HepG2 (cell line): ENCODE measurements at regions not wholly inside any gene's neighbourhood (a gene's known extent, or its start where the extent isn't known, plus 50 kb on each side); places are given as distances from the start of the nearest gene placed in this dataset.
A peak's percentile ranks its signal among the peaks of the same experiment; 100 is the strongest.

ENCODE experiments used
- ARID3A ChIP-seq: IDR thresholded peaks from 2 replicates; pipeline ENCODE4 v1.6.1; 2012; ENCODE audit warnings: low read depth, low read length, improper control_type of control experiment
- ARNTL ChIP-seq: sonication (generic); formaldehyde crosslinking; IDR thresholded peaks from 2 replicates; pipeline ENCODE4 v1.4.0; 2020; ENCODE audit warnings: mild to moderate bottlenecking, missing genetic modification reagents
- BCL6 ChIP-seq: IDR thresholded peaks from 2 replicates; pipeline ENCODE4 v1.6.1; 2016; ENCODE audit warnings: missing genetic modification reagents, missing compliant biosample characterization
- FOSL1 ChIP-seq: sonication (generic); formaldehyde crosslinking; IDR thresholded peaks from 2 replicates; pipeline ENCODE4 v1.9.0; 2021; ENCODE audit warnings: missing genetic modification reagents, borderline replicate concordance
- GMEB2 ChIP-seq: IDR thresholded peaks from 2 replicates; pipeline ENCODE4 v1.6.1; 2016; ENCODE audit warnings: missing biosample characterization, missing genetic modification reagents, low read depth
- MEIS1 ChIP-seq: sonication (generic); formaldehyde crosslinking; IDR thresholded peaks from 2 replicates; pipeline ENCODE4 v1.9.0; 2021; ENCODE audit warnings: mild to moderate bottlenecking, missing genetic modification reagents, moderate library complexity, borderline replicate concordance
- PAXIP1 ChIP-seq: sonication (generic); formaldehyde crosslinking; conservative IDR thresholded peaks from 2 replicates; pipeline ENCODE4 v1.4.0; 2020; ENCODE audit warnings: mild to moderate bottlenecking, missing genetic modification reagents, moderate library complexity
- RERE ChIP-seq: IDR thresholded peaks from 2 replicates; pipeline ENCODE4 v1.6.1; 2016; ENCODE audit warnings: low read depth, missing genetic modification reagents, missing compliant biosample characterization
- RXRB ChIP-seq: IDR thresholded peaks from 2 replicates; pipeline ENCODE4 v1.6.1; 2016; ENCODE audit warnings: borderline replicate concordance, missing genetic modification reagents, missing compliant biosample characterization
- TCF7L2 ChIP-seq: IDR thresholded peaks from 2 replicates; pipeline ENCODE4 v1.6.1; 2011; ENCODE audit warnings: mild to moderate bottlenecking, low read depth, low read length, moderate library complexity

- TF ChIP-seq ARID3A (peak; percentile 47; the same call in 1 of the 2 replicates), PAXIP1 (CRISPR knock-in tag) (peak; percentile 94), ARNTL (peak; percentile 82), TCF7L2 (peak; percentile 55), GMEB2 (CRISPR knock-in tag) (no peak), BCL6 (peak; percentile 68), FOSL1 (CRISPR knock-in tag) (peak; percentile 90), MEIS1 (0 out of 2 replicates have a peak, but pooled peaks have one; percentile 37), RXRB (CRISPR knock-in tag) (peak; percentile 60; the same call in 1 of the 2 replicates), RERE (CRISPR knock-in tag) (peak; percentile 64; the same call in 1 of the 2 replicates)
Observed at GRCh38 chr11:29321293-29322132, 695.3 kb downstream of the KCNA4 start (continued).
